OCI-LY1 (cell line): ENCODE measurements at regions not wholly inside any gene's neighbourhood (a gene's known extent, or its start where the extent isn't known, plus 50 kb on each side); places are given as distances from the start of the nearest gene placed in this dataset.

Experiments
- H2AFZ ChIP-seq: fragments of 200-600 bp; sonication (generic), shearing (Covaris generic); 2 replicates; pipeline ENCODE4 v1.6.0; 2014; ENCODE audit warnings: antibody characterized with exemption, mild to moderate bottlenecking, low read length
- H3F3A ChIP-seq: fragments of 200-600 bp; sonication (generic), shearing (Covaris generic); 2 replicates; pipeline ENCODE4 v1.6.0; 2014; ENCODE audit warnings: mild to moderate bottlenecking, antibody characterized with exemption, low read length, moderate library complexity; ENCODE audit not compliant: insufficient read depth
- H3K27ac ChIP-seq: fragments of 200-600 bp; sonication (generic); 2 replicates; pipeline ENCODE4 v1.5.1; 2014; ENCODE audit warnings: low read length, mixed run types, mild to moderate bottlenecking, low read depth; ENCODE audit not compliant: poor library complexity, severe bottlenecking
- H3K27me3 ChIP-seq: fragments of 200-600 bp; sonication (generic); 2 replicates; pipeline ENCODE4 v1.6.0; 2014; ENCODE audit warnings: antibody characterized with exemption, mild to moderate bottlenecking, low read length, moderate library complexity; ENCODE audit not compliant: insufficient read depth
- H3K36me3 ChIP-seq: fragments of 200-600 bp; sonication (generic); 2 replicates; pipeline ENCODE4 v1.6.1; 2014; ENCODE audit warnings: mild to moderate bottlenecking, antibody characterized with exemption, low read length, moderate library complexity, mixed read lengths; ENCODE audit not compliant: insufficient read depth
- H3K4me1 ChIP-seq: fragments of 200-600 bp; sonication (generic); 2 replicates; pipeline ENCODE4 v1.5.1; 2014; ENCODE audit warnings: mild to moderate bottlenecking, low read length, moderate library complexity; ENCODE audit not compliant: insufficient read depth, severe bottlenecking
- H3K4me2 ChIP-seq: fragments of 200-600 bp; sonication (generic), shearing (Covaris generic); 2 replicates; pipeline ENCODE4 v1.6.1; 2014; ENCODE audit warnings: low read length
- H3K4me3 ChIP-seq: fragments of 200-600 bp; sonication (generic); 2 replicates; pipeline ENCODE4 v1.5.1; 2014; ENCODE audit warnings: low read length, low read depth, mild to moderate bottlenecking, mixed read lengths; ENCODE audit not compliant: poor library complexity, severe bottlenecking
- H3K79me2 ChIP-seq: fragments of 200-600 bp; shearing (Covaris generic); 2 replicates; pipeline ENCODE4 v1.6.1; 2016; ENCODE audit warnings: mixed run types, low read length, mixed read lengths; ENCODE audit not compliant: insufficient read depth
- H3K9ac ChIP-seq: fragments of 200-600 bp; sonication (generic), shearing (Covaris generic); 2 replicates; pipeline ENCODE4 v1.6.1; 2014; ENCODE audit warnings: mild to moderate bottlenecking, low read length, mixed read lengths
- H3K9me2 ChIP-seq: fragments of 200-600 bp; sonication (generic), shearing (Covaris generic); 2 replicates; pipeline ENCODE4 v1.6.1; 2014; ENCODE audit warnings: low read depth, mild to moderate bottlenecking, low read length, mixed read lengths
- H3K9me3 ChIP-seq: fragments of 200-600 bp; shearing (Covaris generic); 2 replicates; pipeline ENCODE4 v1.6.1; 2014; ENCODE audit warnings: low read length, mixed read lengths
- H4K20me1 ChIP-seq: fragments of 200-600 bp; sonication (generic), shearing (Covaris generic); 2 replicates; pipeline ENCODE4 v1.6.0; 2016; ENCODE audit warnings: mild to moderate bottlenecking, low read length; ENCODE audit not compliant: insufficient read depth
- EZH2 ChIP-seq: fragments of 200-600 bp; sonication (generic), shearing (Covaris generic); IDR thresholded peaks from 2 replicates; pipeline ENCODE4 v1.8.0; 2017; ENCODE audit warnings: borderline replicate concordance, mixed run types, mild to moderate bottlenecking, antibody characterized with exemption, low read length, moderate library complexity, mixed read lengths
- TF ChIP-seq, protein P1 (sequence below): fragments of 200-600 bp; sonication (generic), shearing (Covaris generic); IDR thresholded peaks from 2 replicates; pipeline ENCODE4 v1.5.1; 2017; ENCODE audit warnings: mild to moderate bottlenecking, antibody characterized with exemption, low read length, moderate library complexity, mixed read lengths

DNA sequence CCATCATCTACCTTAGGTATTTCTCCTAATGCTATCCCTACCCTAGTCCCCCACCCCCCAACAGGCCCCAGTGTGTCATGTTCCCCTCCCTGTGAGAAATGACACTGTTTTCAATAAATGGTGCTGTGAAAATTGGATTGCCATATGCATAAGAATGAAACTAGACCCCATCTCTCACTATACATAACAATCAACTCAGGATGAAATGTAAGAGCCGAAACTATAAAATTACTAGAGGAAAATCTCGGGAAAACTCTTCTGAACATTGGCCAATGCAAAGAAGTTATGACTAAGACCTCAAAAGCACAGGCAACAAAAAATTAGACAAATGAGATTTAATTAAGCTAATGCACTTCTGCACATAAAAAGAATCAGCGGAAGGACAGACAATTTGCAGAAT, 138.2 kb downstream of the SUCLA2 start:
- no peaks in the 10 kb centered on the region for H3K36me3 ChIP-seq
- H3K4me3 ChIP-seq: no peak overlapping the region
- H3F3A ChIP-seq: no peaks in the 10 kb centered on the region
- H3K4me2 ChIP-seq: no peak overlapping the region
- no peak overlapping the region for H3K9ac ChIP-seq
- TF ChIP-seq, protein P1, sequence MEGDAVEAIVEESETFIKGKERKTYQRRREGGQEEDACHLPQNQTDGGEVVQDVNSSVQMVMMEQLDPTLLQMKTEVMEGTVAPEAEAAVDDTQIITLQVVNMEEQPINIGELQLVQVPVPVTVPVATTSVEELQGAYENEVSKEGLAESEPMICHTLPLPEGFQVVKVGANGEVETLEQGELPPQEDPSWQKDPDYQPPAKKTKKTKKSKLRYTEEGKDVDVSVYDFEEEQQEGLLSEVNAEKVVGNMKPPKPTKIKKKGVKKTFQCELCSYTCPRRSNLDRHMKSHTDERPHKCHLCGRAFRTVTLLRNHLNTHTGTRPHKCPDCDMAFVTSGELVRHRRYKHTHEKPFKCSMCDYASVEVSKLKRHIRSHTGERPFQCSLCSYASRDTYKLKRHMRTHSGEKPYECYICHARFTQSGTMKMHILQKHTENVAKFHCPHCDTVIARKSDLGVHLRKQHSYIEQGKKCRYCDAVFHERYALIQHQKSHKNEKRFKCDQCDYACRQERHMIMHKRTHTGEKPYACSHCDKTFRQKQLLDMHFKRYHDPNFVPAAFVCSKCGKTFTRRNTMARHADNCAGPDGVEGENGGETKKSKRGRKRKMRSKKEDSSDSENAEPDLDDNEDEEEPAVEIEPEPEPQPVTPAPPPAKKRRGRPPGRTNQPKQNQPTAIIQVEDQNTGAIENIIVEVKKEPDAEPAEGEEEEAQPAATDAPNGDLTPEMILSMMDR: no peak
- TF ChIP-seq EZH2: no peak
- H3K79me2 ChIP-seq: no peaks in the 10 kb centered on the region
- H3K27ac ChIP-seq: no peak overlapping the region
- H3K9me3 ChIP-seq: no peaks in the 10 kb centered on the region
- no peak overlapping the region for H2AFZ ChIP-seq
- no peaks in the 10 kb centered on the region for H3K27me3 ChIP-seq
- no peaks in the 10 kb centered on the region for H4K20me1 ChIP-seq
- H3K4me1 ChIP-seq: no peaks in the 10 kb centered on the region
- no peaks in the 10 kb centered on the region for H3K9me2 ChIP-seq

DNA sequence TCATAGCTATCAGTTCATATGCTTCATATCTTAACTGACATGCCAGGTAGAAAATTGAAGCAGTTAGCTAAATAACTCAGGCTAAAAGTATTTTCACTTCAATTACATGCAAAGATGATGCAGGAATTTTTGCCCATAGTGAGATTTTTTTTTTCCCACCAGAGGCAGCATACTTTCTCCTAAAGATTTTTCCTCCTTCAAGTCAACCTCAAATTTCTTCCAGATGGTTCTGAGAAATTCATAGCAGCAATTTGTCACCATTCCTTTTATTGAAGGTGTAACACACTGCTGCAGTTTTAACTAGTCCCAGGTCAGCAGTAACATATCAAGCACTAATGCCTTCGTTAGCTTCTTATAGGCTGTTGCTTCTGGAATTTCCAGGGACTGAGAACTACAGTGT, 141.9 kb downstream of the SUCLA2 start:
- Histone ChIP-seq H3K4me1 (no peaks in the 10 kb centered on the region), H3K27ac (no peak overlapping the region), H3K36me3 (no peaks in the 10 kb centered on the region), H2AFZ (no peak overlapping the region), H3K4me2 (no peak overlapping the region), H3K9me3 (no peaks in the 10 kb centered on the region), H3K4me3 (no peak overlapping the region), H3K79me2 (no peaks in the 10 kb centered on the region), H3K9ac (no peak overlapping the region), H3F3A (no peaks in the 10 kb centered on the region), H4K20me1 (no peaks in the 10 kb centered on the region), H3K27me3 (no peaks in the 10 kb centered on the region), H3K9me2 (no peaks in the 10 kb centered on the region)
- TF ChIP-seq, protein P1: no peak
- no peak for TF ChIP-seq EZH2

DNA sequence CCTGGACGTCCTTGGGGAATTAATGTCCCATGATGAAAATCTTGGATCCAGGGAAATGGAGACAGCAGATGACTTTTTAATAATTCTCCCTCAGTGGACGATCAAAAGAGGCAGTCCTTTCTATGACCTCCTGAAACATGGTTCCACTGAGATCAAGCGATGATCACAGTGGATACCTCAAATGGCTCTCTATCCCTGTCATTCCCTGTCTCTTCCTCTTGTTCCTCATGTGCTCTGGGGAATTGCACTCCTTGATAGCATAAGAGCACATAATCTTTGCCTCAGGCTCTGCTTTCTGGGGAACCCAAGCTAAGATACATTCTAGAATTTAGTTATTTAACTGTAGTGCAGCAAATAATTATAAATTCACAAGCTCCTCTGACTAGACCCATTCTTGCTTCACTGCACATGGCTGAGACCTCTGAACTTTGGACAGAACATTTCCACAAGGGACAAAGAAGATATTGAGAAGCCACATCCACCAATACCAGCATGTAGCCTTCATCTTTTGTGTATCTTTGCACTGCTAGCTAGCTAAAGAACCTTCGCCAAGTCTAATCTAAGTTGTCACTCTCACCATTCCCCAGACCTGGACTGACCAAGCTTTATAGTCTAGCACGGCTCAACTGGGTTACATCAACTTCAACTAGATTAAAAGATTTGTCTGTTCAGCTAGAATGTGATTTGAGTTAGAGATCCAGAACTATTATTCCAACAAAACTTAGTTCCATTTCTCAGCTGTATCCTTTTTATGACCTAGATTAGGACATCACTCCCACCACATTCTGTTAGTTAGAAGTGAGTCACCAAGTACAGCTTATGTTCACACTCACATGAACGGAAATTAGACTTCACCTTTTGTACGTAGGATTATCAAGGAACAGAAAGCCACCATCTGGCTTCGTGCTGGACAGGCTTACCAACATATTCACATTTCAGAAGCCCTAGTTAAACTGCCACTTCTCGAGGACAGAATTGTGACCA, 142.7 kb downstream of the SUCLA2 start:
- H3K79me2 ChIP-seq: no peaks in the 10 kb centered on the region
- no peaks in the 10 kb centered on the region for H4K20me1 ChIP-seq
- H3K36me3 ChIP-seq: no peaks in the 10 kb centered on the region
- H3K27me3 ChIP-seq: no peaks in the 10 kb centered on the region
- no peak overlapping the region for H2AFZ ChIP-seq
- H3F3A ChIP-seq: no peaks in the 10 kb centered on the region
- H3K27ac ChIP-seq: no peak overlapping the region
- no peak overlapping the region for H3K9ac ChIP-seq
- no peaks in the 10 kb centered on the region for H3K9me2 ChIP-seq
- no peak for TF ChIP-seq EZH2
- TF ChIP-seq, protein P1: no peak
- no peaks in the 10 kb centered on the region for H3K9me3 ChIP-seq
- H3K4me2 ChIP-seq: no peak overlapping the region
- no peak overlapping the region for H3K4me3 ChIP-seq
- no peaks in the 10 kb centered on the region for H3K4me1 ChIP-seq
